Fibroblast of lung (primary cell): ENCODE measurements at regions not wholly inside any gene's neighbourhood (a gene's known extent, or its start where the extent isn't known, plus 50 kb on each side); places are given as distances from the start of the nearest gene placed in this dataset.

ENCODE experiments used
- CTCF ChIP-seq, 2 donors: IDR thresholded peaks in 1 of 2; conservative IDR thresholded peaks in 1 of 2; 1 replicate in 1 of 2; 2 replicates in 1 of 2; pipeline ENCODE4 v1.5.1; 2011 to 2012; ENCODE audit warnings: low read length in 2 of 2, control low read depth in 1 of 2, inconsistent platforms in 1 of 2, low read depth in 1 of 2, mild to moderate bottlenecking in 1 of 2
- EZH2 ChIP-seq: IDR thresholded peaks from 2 replicates; pipeline ENCODE4 v1.5.1; 2012; ENCODE audit warnings: low read length, control low read depth, mild to moderate bottlenecking; ENCODE audit errors: missing control alignments

- no peak for TF ChIP-seq CTCF (conservative IDR thresholded peaks at IDR 0.05 in 1 of 2, IDR thresholded peaks at IDR 0.05 in 1 of 2; ENCODE audit: low read depth in 1 of 2, low read length in 2 of 2)
- TF ChIP-seq EZH2 = no peak
These were observed 155.0 kb upstream of the TMPO start for GRCh38 chr12:98360401-98360800.
